CD14-positive monocyte (primary cell): ENCODE measurements at regions not wholly inside any gene's neighbourhood (a gene's known extent, or its start where the extent isn't known, plus 50 kb on each side); places are given as distances from the start of the nearest gene placed in this dataset.

Experiments used
- DNase-seq, 3 donors: peaks; one replicate each; pipeline ENCODE4 v3.0.0-alpha.2; 2011 to 2022
- H2AFZ ChIP-seq: 2 replicates; pipeline ENCODE4 v1.6.0; 2012; ENCODE audit warnings: mild to moderate bottlenecking, low read depth, low read length, inconsistent platforms; ENCODE audit not compliant: insufficient read depth, poor library complexity, severe bottlenecking
- H3K27ac ChIP-seq, 2 donors: 1 replicate in 1 of 2; 2 replicates in 1 of 2; pipeline ENCODE4 v1.5.1; 2012 to 2013; ENCODE audit warnings: low read length in 2 of 2, control low read depth in 1 of 2, inconsistent platforms in 1 of 2, low read depth in 1 of 2, mild to moderate bottlenecking in 1 of 2
- H3K27me3 ChIP-seq, 2 donors: one replicate each; pipeline versions ENCODE4 v1.6.0 to v1.6.1; 2011 to 2013; ENCODE audit warnings: low read length in 2 of 2; ENCODE audit not compliant: control insufficient read depth in 2 of 2, insufficient read depth in 2 of 2
- H3K36me3 ChIP-seq, 2 donors: replicated peaks in 1 of 2; 1 replicate in 1 of 2; 2 replicates in 1 of 2; pipeline versions ENCODE4 v1.5.1 to v1.6.1; 2012 to 2013; ENCODE audit warnings: low read length in 2 of 2, control low read depth in 1 of 2, inconsistent platforms in 1 of 2, mild to moderate bottlenecking in 1 of 2; ENCODE audit not compliant: insufficient read depth in 2 of 2, control insufficient read depth in 1 of 2
- H3K4me1 ChIP-seq, 2 donors: 1 replicate in 1 of 2; 2 replicates in 1 of 2; pipeline versions ENCODE4 v1.5.1 to v1.6.1; 2012 to 2013; ENCODE audit warnings: low read length in 2 of 2, control low read depth in 1 of 2, inconsistent platforms in 1 of 2, mild to moderate bottlenecking in 1 of 2, moderate library complexity in 1 of 2; ENCODE audit not compliant: insufficient read depth in 2 of 2, control insufficient read depth in 1 of 2
- H3K4me2 ChIP-seq: replicated peaks from 2 replicates; pipeline ENCODE3; 2012; ENCODE audit warnings: low read length, moderate library complexity, mild to moderate bottlenecking; ENCODE audit not compliant: poor library complexity, severe bottlenecking; ENCODE audit errors: extremely low read depth
- H3K4me3 ChIP-seq, 3 experiments: fragments of 200-600 bp in 1 of 3; sonication (generic) in 1 of 3; replicated peaks in 1 of 3; 1 replicate in 2 of 3; 2 replicates in 1 of 3; pipeline ENCODE4 v1.5.1; 2011 to 2013; ENCODE audit warnings: low read length in 3 of 3, mild to moderate bottlenecking in 3 of 3, control low read depth in 2 of 3, low read depth in 2 of 3, inconsistent platforms in 1 of 3, moderate library complexity in 1 of 3
- H3K79me2 ChIP-seq: 2 replicates; pipeline ENCODE4 v1.6.0; 2012; ENCODE audit warnings: mild to moderate bottlenecking, control low read depth, inconsistent platforms, low read length, moderate library complexity; ENCODE audit not compliant: insufficient read depth
- H3K9ac ChIP-seq: 2 replicates; pipeline ENCODE4 v1.6.0; 2017; ENCODE audit warnings: low read length, mild to moderate bottlenecking; ENCODE audit not compliant: insufficient read depth, poor library complexity, severe bottlenecking
- H3K9me3 ChIP-seq, 2 donors: replicated peaks in 1 of 2; 1 replicate in 1 of 2; 2 replicates in 1 of 2; pipeline versions ENCODE4 v1.5.1 to v1.6.1; 2012 to 2013; ENCODE audit warnings: low read length in 2 of 2, control low read depth in 1 of 2; ENCODE audit not compliant: control insufficient read depth in 1 of 2, insufficient read depth in 1 of 2
- H4K20me1 ChIP-seq: 2 replicates; pipeline ENCODE4 v1.6.0; 2012; ENCODE audit warnings: mild to moderate bottlenecking, low read length, control low read depth, moderate library complexity; ENCODE audit not compliant: insufficient read depth
- H3K27ac Mint-ChIP-seq, 7 donors: one replicate each; pipeline ENCODE4 v1.8.0; 2020; ENCODE audit warnings: mild to moderate bottlenecking in 7 of 7, mixed read lengths in 7 of 7, moderate library complexity in 6 of 7, inconsistent platforms in 2 of 7
- H3K27me3 Mint-ChIP-seq, 3 donors: one replicate each; pipeline ENCODE4 v1.8.0; 2021 to 2022; ENCODE audit warnings: low read depth in 3 of 3, mild to moderate bottlenecking in 3 of 3, mixed read lengths in 3 of 3, moderate library complexity in 3 of 3, inconsistent platforms in 1 of 3
- H3K36me3 Mint-ChIP-seq, 2 donors: one replicate each; pipeline ENCODE4 v1.8.0; 2020; ENCODE audit warnings: mixed read lengths in 2 of 2, inconsistent platforms in 1 of 2, mild to moderate bottlenecking in 1 of 2
- H3K4me1 Mint-ChIP-seq: one replicate; pipeline ENCODE4 v1.8.0; 2020; ENCODE audit warnings: mild to moderate bottlenecking, mixed read lengths
- H3K4me3 Mint-ChIP-seq, 2 donors: one replicate each; pipeline ENCODE4 v1.8.0; 2020; ENCODE audit warnings: mild to moderate bottlenecking in 2 of 2, mixed read lengths in 2 of 2, moderate library complexity in 1 of 2
- H3K9me3 Mint-ChIP-seq, 7 donors: one replicate each; pipeline ENCODE4 v1.8.0; 2020 to 2022; ENCODE audit warnings: mixed read lengths in 7 of 7, mild to moderate bottlenecking in 6 of 7, moderate library complexity in 6 of 7, inconsistent platforms in 2 of 7
- CTCF ChIP-seq: fragments of 200-600 bp; IDR thresholded peaks from one replicate; pipeline ENCODE4 v1.8.0; 2022; ENCODE audit warnings: antibody characterized with exemption, mild to moderate bottlenecking
- WGBS: methylation state at CpG from one replicate; pipeline ENCODE4 v1.1.5; 2013; ENCODE audit warnings: missing lambda C conversion rate; ENCODE audit not compliant: insufficient coverage; 5-methylcytosine and 5-hydroxymethylcytosine counted together
- intact Hi-C, 2 donors: fragments of 100-400 bp; cut with micrococcal nuclease; formaldehyde crosslinking; loops; one replicate each; pipeline versions ENCODE4 v1.15.0 to v1.15.1; 2023

DNA sequence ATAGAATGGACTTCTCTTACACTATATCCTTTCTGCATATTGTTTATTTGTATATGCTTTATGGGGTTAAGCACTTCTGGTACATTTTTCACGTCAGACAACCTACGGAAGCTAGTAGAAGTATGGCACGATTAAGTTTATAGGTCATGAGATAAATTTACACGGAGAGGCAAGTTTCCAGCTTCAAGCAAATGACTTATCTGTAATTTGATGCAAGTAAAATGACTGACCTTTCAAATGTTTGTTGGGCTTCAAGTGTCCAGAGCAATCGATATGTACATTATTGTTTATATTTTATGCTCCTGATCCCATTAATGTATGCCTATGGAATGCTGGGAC, 97.5 kb upstream of the EFEMP1 start:
- no peaks in the 10 kb centered on the region for H3K4me1 Mint-ChIP-seq
- intact Hi-C loops: no loop called here
- H3K27me3 Mint-ChIP-seq: peaks cover 2 to 6% (median 2%) of the 10 kb centered on the region in 3 donors
- Histone ChIP-seq H2AFZ (no peak overlapping the region), H3K79me2 (no peaks in the 10 kb centered on the region), H3K27me3 (no peaks in the 10 kb centered on the region), H3K9me3 (no peaks in the 10 kb centered on the region), H3K9ac (no peak overlapping the region), H3K4me1 (no peaks in the 10 kb centered on the region), H3K4me2 (no peak overlapping the region), H3K4me3 (no peak overlapping the region), H3K27ac (no peak overlapping the region), H3K36me3 (no peaks in the 10 kb centered on the region), H4K20me1 (no peaks in the 10 kb centered on the region)
- 100% methylated on average over 4 of the region's 5 CpGs for WGBS
- H3K27ac Mint-ChIP-seq: no peak overlapping the region
- H3K9me3 Mint-ChIP-seq: no peaks in the 10 kb centered on the region
- no peak for TF ChIP-seq CTCF
- H3K36me3 Mint-ChIP-seq: no peaks in the 10 kb centered on the region
- H3K4me3 Mint-ChIP-seq: no peak overlapping the region
- DNase-seq: no peak

GRCh38 chr2:56021579-56021978, 98.0 kb upstream of the EFEMP1 start:
- Mint-ChIP-seq H3K36me3 (no peaks in the 10 kb centered on the region), H3K4me3 (no peak overlapping the region), H3K9me3 (no peaks in the 10 kb centered on the region), H3K27ac (no peak overlapping the region), H3K27me3 (peaks cover 2 to 6% (median 2%) of the 10 kb centered on the region in 3 donors), H3K4me1 (no peaks in the 10 kb centered on the region)
- no peak overlapping the region for H2AFZ ChIP-seq
- no peaks in the 10 kb centered on the region for H3K9me3 ChIP-seq
- DNase-seq: no peak
- no peak overlapping the region for H3K9ac ChIP-seq
- TF ChIP-seq CTCF: no peak
- no peaks in the 10 kb centered on the region for H3K4me1 ChIP-seq
- H3K36me3 ChIP-seq: no peaks in the 10 kb centered on the region
- no peak overlapping the region for H3K4me3 ChIP-seq
- intact Hi-C loops: no loop called here
- 100% methylated on average over 2 of the region's 5 CpGs for WGBS
- H3K79me2 ChIP-seq: no peaks in the 10 kb centered on the region
- H3K4me2 ChIP-seq: no peak overlapping the region
- no peaks in the 10 kb centered on the region for H3K27me3 ChIP-seq
- no peak overlapping the region for H3K27ac ChIP-seq
- no peaks in the 10 kb centered on the region for H4K20me1 ChIP-seq
